ENCODE measurements at regions not wholly inside any gene's neighbourhood (a gene's known extent, or its start where the extent isn't known, plus 50 kb on each side); places are given as distances from the start of the nearest gene placed in this dataset.

- no peak overlapping the region for H2BK20ac ChIP-seq (ENCODE audit: low read length)
- H3K4me1 ChIP-seq (replicated peaks in 1 of 4; ENCODE audit: control insufficient read depth in 3 of 4, insufficient read depth in 4 of 4, low read length in 3 of 4), result no peaks in the 10 kb centered on the region
- H3K56ac ChIP-seq (replicated peaks; ENCODE audit: insufficient read length, low read depth, low read length), result no peak overlapping the region
- no peaks in the 10 kb centered on the region for H3K23me2 ChIP-seq (ENCODE audit: low read depth, low read length)
- no peak overlapping the region for H3K14ac ChIP-seq (ENCODE audit: insufficient read length)
- H3K4ac ChIP-seq (replicated peaks; ENCODE audit: insufficient read length, low read depth, low read length), result no peak overlapping the region
- no peak overlapping the region for H2BK120ac ChIP-seq (replicated peaks; ENCODE audit: low read depth, low read length)
- no peaks in the 10 kb centered on the region for H4K20me1 ChIP-seq (replicated peaks in 1 of 2; ENCODE audit: control insufficient read depth in 1 of 2, insufficient read depth in 2 of 2, low read length in 2 of 2)
- H4K91ac ChIP-seq (replicated peaks; ENCODE audit: insufficient read length, low read length), result no peak overlapping the region
- no peaks in the 10 kb centered on the region for H3K79me2 ChIP-seq (ENCODE audit: control insufficient read depth in 1 of 2, insufficient read depth in 2 of 2, low read length in 2 of 2)
- ChIA-PET CTCF (ENCODE audit: partially characterized antibody) (interaction anchor here (0.5 to 0.6 kb wide), 2 partner anchors 292 to 305 kb away, joined by 3 read pairs; no protein-coding TSS in a partner anchor), POLR2A (ENCODE audit: partially characterized antibody) (no interaction called here)
- H2BK5ac ChIP-seq (ENCODE audit: low read depth, low read length), result no peak overlapping the region
- H2AK5ac ChIP-seq (ENCODE audit: low read depth, low read length), result no peak overlapping the region
- H3K27ac ChIP-seq (ENCODE audit: low read depth, low read length), result no peak overlapping the region
- no peaks in the 10 kb centered on the region for H3K27me3 ChIP-seq (replicated peaks in 1 of 4; ENCODE audit: control insufficient read depth in 3 of 4, extremely low read depth in 1 of 4, insufficient read depth in 3 of 4, low read length in 3 of 4)
- no peaks in the 10 kb centered on the region for H3K36me3 ChIP-seq (ENCODE audit: control insufficient read depth in 2 of 4, insufficient read depth in 4 of 4, low read length in 3 of 4)
- no peak overlapping the region for H2AFZ ChIP-seq (ENCODE audit: low read length)
- H3K9me3 ChIP-seq (ENCODE audit: insufficient read depth in 2 of 2, low read depth in 1 of 2, low read length in 1 of 2), result no peaks in the 10 kb centered on the region
- no peak overlapping the region for H3K4me3 ChIP-seq (ENCODE audit: extremely low read depth in 1 of 4, insufficient read depth in 2 of 4, low read depth in 3 of 4, low read length in 4 of 4)
- FAIRE-seq (no peak), DNase-seq (ENCODE audit: low read depth in 1 of 2, low spot score in 2 of 2) (no peak)
- no peaks in the 10 kb centered on the region for H3K79me1 ChIP-seq (ENCODE audit: low read depth, low read length)
- H2BK12ac ChIP-seq (ENCODE audit: low read depth, low read length), result no peak overlapping the region
- TF ChIP-seq RAD21 (IDR thresholded peaks at IDR 0.05 in 1 of 2, conservative IDR thresholded peaks at IDR 0.05 in 1 of 2; ENCODE audit: low read depth in 2 of 2, low read length in 2 of 2) (no peak), BRCA1 (IDR thresholded peaks at IDR 0.05; ENCODE audit: low read depth, low read length) (no peak), NANOG (IDR thresholded peaks at IDR 0.05; ENCODE audit: insufficient read depth, low read depth, low read length, poor library complexity, severe bottlenecking) (no peak), KDM5A (IDR thresholded peaks at IDR 0.05; ENCODE audit: low read length) (no peak)
- TF ChIP-seq, protein P1, sequence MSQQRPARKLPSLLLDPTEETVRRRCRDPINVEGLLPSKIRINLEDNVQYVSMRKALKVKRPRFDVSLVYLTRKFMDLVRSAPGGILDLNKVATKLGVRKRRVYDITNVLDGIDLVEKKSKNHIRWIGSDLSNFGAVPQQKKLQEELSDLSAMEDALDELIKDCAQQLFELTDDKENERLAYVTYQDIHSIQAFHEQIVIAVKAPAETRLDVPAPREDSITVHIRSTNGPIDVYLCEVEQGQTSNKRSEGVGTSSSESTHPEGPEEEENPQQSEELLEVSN (IDR thresholded peaks at IDR 0.05), result no peak
- H2BK15ac ChIP-seq (ENCODE audit: low read length), result no peak overlapping the region
- H3K4me2 ChIP-seq (ENCODE audit: insufficient read depth in 1 of 2, low read depth in 2 of 2, low read length in 2 of 2), result no peak overlapping the region
- no peak overlapping the region for H3K18ac ChIP-seq (ENCODE audit: extremely low read depth, low read length)
- H3K23ac ChIP-seq (ENCODE audit: insufficient read length), result no peak overlapping the region
- WGBS, 2 experiments (ENCODE audit: extremely low coverage in 1 of 2, insufficient coverage in 1 of 2, insufficient read length in 1 of 2, insufficient replicate concordance in 2 of 2, low coverage in 1 of 2, low lambda C conversion rate in 2 of 2, missing lambda C conversion rate in 1 of 2), result 97% methylated on average over 3 of the region's 3 CpGs; no CpG with 5 or more reads in 1 of the 2 experiments
- H3K9ac ChIP-seq (replicated peaks in 1 of 4; ENCODE audit: extremely low read depth in 1 of 4, low read depth in 3 of 4, low read length in 3 of 4), result no peak overlapping the region
- H4K5ac ChIP-seq (ENCODE audit: insufficient read length, low read depth, low read length), result no peak overlapping the region
- H4K8ac ChIP-seq (ENCODE audit: extremely low read depth, insufficient read depth, low read length), result no peak overlapping the region
Observed at GRCh38 chr17:71753070-71753469, 367.8 kb upstream of the SOX9 start.
